H9 (cell line): ENCODE measurements at regions not wholly inside any gene's neighbourhood (a gene's known extent, or its start where the extent isn't known, plus 50 kb on each side); places are given as distances from the start of the nearest gene placed in this dataset.

Experiments
- DNase-seq: peaks from one replicate; pipeline ENCODE4 v3.0.0-alpha.2; 2017
- H2AFZ ChIP-seq: one replicate; pipeline ENCODE4 v1.6.1; 2013; ENCODE audit warnings: mild to moderate bottlenecking, low read length, control low read depth, moderate library complexity
- H2AK5ac ChIP-seq: 2 replicates; pipeline ENCODE4 v1.6.1; 2013; ENCODE audit warnings: low read length, control low read depth, mixed read lengths; ENCODE audit not compliant: insufficient read length
- H2BK120ac ChIP-seq: one replicate; pipeline ENCODE4 v1.6.1; 2013; ENCODE audit warnings: low read depth, mild to moderate bottlenecking, low read length, control low read depth, inconsistent platforms; ENCODE audit not compliant: poor library complexity, severe bottlenecking
- H2BK12ac ChIP-seq: 2 replicates; pipeline ENCODE4 v1.6.1; 2013; ENCODE audit warnings: low read length, control low read depth, mixed read lengths, low read depth; ENCODE audit not compliant: insufficient read length
- H2BK15ac ChIP-seq: 2 replicates; pipeline ENCODE4 v1.6.1; 2013; ENCODE audit warnings: low read depth, low read length, control low read depth
- H2BK20ac ChIP-seq: one replicate; pipeline ENCODE4 v1.6.1; 2013; ENCODE audit warnings: low read depth, mild to moderate bottlenecking, low read length, control low read depth, inconsistent platforms; ENCODE audit not compliant: poor library complexity, severe bottlenecking
- H2BK5ac ChIP-seq: 2 replicates; pipeline ENCODE4 v1.6.1; 2013; ENCODE audit warnings: low read length, control low read depth, mixed read lengths; ENCODE audit not compliant: insufficient read length
- H3K14ac ChIP-seq: 2 replicates; pipeline ENCODE4 v1.6.1; 2013; ENCODE audit warnings: low read length, control low read depth; ENCODE audit not compliant: insufficient read depth
- H3K18ac ChIP-seq: 2 replicates; pipeline ENCODE4 v1.6.1; 2013; ENCODE audit warnings: low read depth, mild to moderate bottlenecking, mixed read lengths, low read length, control low read depth; ENCODE audit not compliant: insufficient read length
- H3K23ac ChIP-seq: 2 replicates; pipeline ENCODE4 v1.6.1; 2013; ENCODE audit warnings: low read length, control low read depth, mixed read lengths, low read depth; ENCODE audit not compliant: insufficient read length
- H3K23me2 ChIP-seq: 2 replicates; pipeline ENCODE4 v1.6.1; 2013; ENCODE audit warnings: low read depth, mild to moderate bottlenecking, mixed read lengths, low read length, control low read depth; ENCODE audit not compliant: insufficient read length, poor library complexity, severe bottlenecking
- H3K27ac ChIP-seq: 2 replicates; pipeline ENCODE4 v1.5.1; 2013; ENCODE audit warnings: low read length, control low read depth, mixed read lengths, low read depth; ENCODE audit not compliant: insufficient read length
- H3K27me3 ChIP-seq: 2 replicates; pipeline ENCODE4 v1.6.1; 2013; ENCODE audit warnings: low read length, control low read depth, inconsistent platforms; ENCODE audit not compliant: insufficient read depth
- H3K4ac ChIP-seq: 2 replicates; pipeline ENCODE4 v1.6.1; 2013; ENCODE audit warnings: low read depth, mild to moderate bottlenecking, control low read depth, inconsistent platforms, low read length, moderate library complexity
- H3K4me1 ChIP-seq: 2 replicates; pipeline ENCODE4 v1.6.1; 2013; ENCODE audit warnings: low read length, control low read depth, inconsistent platforms; ENCODE audit not compliant: insufficient read depth
- H3K4me2 ChIP-seq: 2 replicates; pipeline ENCODE4 v1.6.1; 2013; ENCODE audit warnings: low read length, control low read depth, mixed read lengths; ENCODE audit not compliant: insufficient read length, insufficient read depth
- H3K56ac ChIP-seq: 2 replicates; pipeline ENCODE4 v1.6.1; 2013; ENCODE audit warnings: low read depth, mild to moderate bottlenecking, mixed read lengths, low read length, control low read depth; ENCODE audit not compliant: insufficient read length
- H3K79me1 ChIP-seq: 2 replicates; pipeline ENCODE4 v1.6.1; 2013; ENCODE audit warnings: low read depth, mild to moderate bottlenecking, moderate library complexity, low read length, control low read depth, inconsistent platforms; ENCODE audit not compliant: insufficient read depth, poor library complexity, severe bottlenecking
- H3K79me2 ChIP-seq: 2 replicates; pipeline ENCODE4 v1.6.1; 2013; ENCODE audit warnings: low read length, control low read depth, inconsistent platforms; ENCODE audit not compliant: insufficient read depth
- H3K9ac ChIP-seq: 2 replicates; pipeline ENCODE4 v1.6.1; 2013; ENCODE audit warnings: low read length, control low read depth, mixed read lengths; ENCODE audit not compliant: insufficient read length; ENCODE audit errors: extremely low read depth
- H3K9me3 ChIP-seq: one replicate; pipeline ENCODE4 v1.6.1; 2013; ENCODE audit warnings: low read depth, low read length, inconsistent platforms; ENCODE audit not compliant: control insufficient read depth
- H3T11ph ChIP-seq: one replicate; pipeline ENCODE4 v1.6.1; 2013; ENCODE audit warnings: mild to moderate bottlenecking, low read length, control low read depth, inconsistent platforms
- H4K20me1 ChIP-seq: one replicate; pipeline ENCODE4 v1.6.1; 2013; ENCODE audit not compliant: control insufficient read depth, insufficient read length, insufficient read depth
- H4K5ac ChIP-seq: 2 replicates; pipeline ENCODE4 v1.6.1; 2013; ENCODE audit warnings: low read depth, mild to moderate bottlenecking, mixed read lengths, low read length, control low read depth; ENCODE audit not compliant: insufficient read length
- H4K8ac ChIP-seq: replicated peaks from 2 replicates; pipeline ENCODE4 v1.6.1; 2013; ENCODE audit warnings: low read length, control low read depth, mixed read lengths, low read depth; ENCODE audit not compliant: insufficient read length
- H4K91ac ChIP-seq: 2 replicates; pipeline ENCODE4 v1.6.1; 2013; ENCODE audit warnings: low read depth, mild to moderate bottlenecking, moderate library complexity, mixed read lengths, low read length, control low read depth; ENCODE audit not compliant: insufficient read length
- H3K27ac Mint-ChIP-seq, 3 experiments: 2 replicates in 2 of 3; 3 replicates in 1 of 3; pipeline ENCODE4 v1.8.0; 2020 to 2021; ENCODE audit warnings: mixed read lengths in 3 of 3, mild to moderate bottlenecking in 1 of 3, moderate library complexity in 1 of 3
- H3K27me3 Mint-ChIP-seq: 2 replicates; pipeline ENCODE4 v1.8.0; 2021; ENCODE audit warnings: low read depth, mild to moderate bottlenecking, moderate library complexity, mixed read lengths
- H3K36me3 Mint-ChIP-seq, 3 experiments: 2 replicates in 2 of 3; 3 replicates in 1 of 3; pipeline ENCODE4 v1.8.0; 2020 to 2021; ENCODE audit warnings: low read depth in 3 of 3, mixed read lengths in 3 of 3; ENCODE audit not compliant: insufficient read depth in 1 of 3
- H3K4me1 Mint-ChIP-seq, 2 experiments: 2 replicates each; pipeline ENCODE4 v1.8.0; 2020; ENCODE audit warnings: mixed read lengths in 2 of 2
- H3K4me3 Mint-ChIP-seq, 2 experiments: 2 replicates in 1 of 2; 3 replicates in 1 of 2; pipeline ENCODE4 v1.8.0; 2020 to 2021; ENCODE audit warnings: mild to moderate bottlenecking in 2 of 2, mixed read lengths in 2 of 2, moderate library complexity in 1 of 2
- H3K9me3 Mint-ChIP-seq, 2 experiments: 2 replicates in 1 of 2; 3 replicates in 1 of 2; pipeline ENCODE4 v1.8.0; 2020; ENCODE audit warnings: mild to moderate bottlenecking in 2 of 2, mixed read lengths in 2 of 2, moderate library complexity in 1 of 2
- WGBS: extraction: QIAGEN DNeasy Blood & Tissue Kit; methylation state at CpG from one replicate; pipeline ENCODE4 v1.1.7; 2013; ENCODE audit warnings: missing lambda C conversion rate, low lambda C conversion rate, mixed read lengths; ENCODE audit not compliant: insufficient read length; ENCODE audit errors: extremely low coverage; 5-methylcytosine and 5-hydroxymethylcytosine counted together
- TF ChIP-seq, protein P1 (sequence below): fragments of 200-600 bp; sonication (generic); conservative IDR thresholded peaks from 3 replicates; pipeline ENCODE4 v1.8.0; 2021; ENCODE audit warnings: antibody characterized with exemption, mild to moderate bottlenecking

DNA sequence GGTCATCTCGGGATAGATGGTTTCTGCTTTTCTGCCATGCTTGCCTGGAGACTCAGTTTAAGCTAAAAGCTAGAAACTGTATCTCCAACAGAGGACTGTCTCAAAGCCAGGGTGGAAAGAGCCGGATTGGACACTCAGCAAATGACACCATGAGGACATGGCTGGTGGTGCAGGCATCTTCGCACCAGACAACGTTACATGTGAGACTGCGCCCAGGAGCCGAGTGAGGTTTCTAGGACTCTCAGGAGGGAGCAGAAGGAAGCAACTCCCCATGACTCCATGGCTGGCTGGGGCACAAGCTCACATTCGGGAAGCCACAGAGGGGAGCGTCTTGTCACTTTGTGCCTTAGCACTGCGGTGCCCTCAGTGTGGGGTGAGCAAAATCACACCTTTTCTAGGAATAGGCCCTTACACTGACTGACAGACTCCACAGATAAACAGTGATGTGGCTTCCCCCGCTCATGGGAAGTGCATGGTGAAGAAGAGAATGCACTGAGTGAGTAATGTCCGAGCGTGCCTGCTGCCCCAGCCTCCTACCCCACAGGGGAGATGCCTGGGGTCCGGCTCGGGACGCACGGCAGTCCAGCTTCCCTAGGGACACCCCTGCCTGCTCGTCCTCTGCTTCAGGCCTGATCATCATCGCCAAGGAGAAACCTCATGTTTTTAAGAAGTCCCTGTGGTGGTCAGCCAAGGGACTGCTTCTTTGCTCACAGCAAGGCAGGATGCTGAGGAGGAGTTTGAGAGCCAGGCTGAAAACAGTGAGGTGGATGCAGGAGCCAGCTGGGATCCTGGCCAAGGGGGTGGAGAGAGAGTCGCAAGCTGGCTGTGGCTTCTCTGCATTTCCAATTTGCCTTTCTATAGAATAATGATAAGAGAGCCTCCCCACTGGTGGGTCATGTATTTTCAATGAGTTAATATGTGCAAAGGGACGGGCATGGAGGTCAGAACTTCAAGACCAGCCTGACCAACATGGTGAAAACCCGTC, 52.2 kb upstream of the FXYD4 start:
- H3K9me3 ChIP-seq = no peaks in the 10 kb centered on the region
- no peak overlapping the region for H3K56ac ChIP-seq
- no peaks in the 10 kb centered on the region for H3K79me2 ChIP-seq
- no peaks in the 10 kb centered on the region for H3K27me3 ChIP-seq
- no peak overlapping the region for H2BK5ac ChIP-seq
- H4K8ac ChIP-seq = no peak overlapping the region
- no peak overlapping the region for H3K23ac ChIP-seq
- H3K4ac ChIP-seq = no peak overlapping the region
- DNase-seq = no peak
- H3K14ac ChIP-seq = no peak overlapping the region; the same call in 1 of the 2 replicates
- no peaks in the 10 kb centered on the region for H3K79me1 ChIP-seq
- H4K20me1 ChIP-seq = no peaks in the 10 kb centered on the region
- H4K91ac ChIP-seq = no peak overlapping the region
- Mint-ChIP-seq H3K9me3 (no peaks in the 10 kb centered on the region), H3K4me3 (no peak overlapping the region; a peak in 1 of 5 replicates), H3K4me1 (peaks cover 59 to 73% of the 10 kb centered on the region in 2 experiments), H3K27ac (no peak overlapping the region), H3K36me3 (no peaks in the 10 kb centered on the region), H3K27me3 (peaks cover 7% of the 10 kb centered on the region)
- no peak overlapping the region for H2BK20ac ChIP-seq
- H2BK15ac ChIP-seq = no peak overlapping the region
- H3K4me1 ChIP-seq = no peaks in the 10 kb centered on the region; the same call in 1 of the 2 replicates
- TF ChIP-seq, protein P1, sequence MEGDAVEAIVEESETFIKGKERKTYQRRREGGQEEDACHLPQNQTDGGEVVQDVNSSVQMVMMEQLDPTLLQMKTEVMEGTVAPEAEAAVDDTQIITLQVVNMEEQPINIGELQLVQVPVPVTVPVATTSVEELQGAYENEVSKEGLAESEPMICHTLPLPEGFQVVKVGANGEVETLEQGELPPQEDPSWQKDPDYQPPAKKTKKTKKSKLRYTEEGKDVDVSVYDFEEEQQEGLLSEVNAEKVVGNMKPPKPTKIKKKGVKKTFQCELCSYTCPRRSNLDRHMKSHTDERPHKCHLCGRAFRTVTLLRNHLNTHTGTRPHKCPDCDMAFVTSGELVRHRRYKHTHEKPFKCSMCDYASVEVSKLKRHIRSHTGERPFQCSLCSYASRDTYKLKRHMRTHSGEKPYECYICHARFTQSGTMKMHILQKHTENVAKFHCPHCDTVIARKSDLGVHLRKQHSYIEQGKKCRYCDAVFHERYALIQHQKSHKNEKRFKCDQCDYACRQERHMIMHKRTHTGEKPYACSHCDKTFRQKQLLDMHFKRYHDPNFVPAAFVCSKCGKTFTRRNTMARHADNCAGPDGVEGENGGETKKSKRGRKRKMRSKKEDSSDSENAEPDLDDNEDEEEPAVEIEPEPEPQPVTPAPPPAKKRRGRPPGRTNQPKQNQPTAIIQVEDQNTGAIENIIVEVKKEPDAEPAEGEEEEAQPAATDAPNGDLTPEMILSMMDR = no peak
- H3K18ac ChIP-seq = no peak overlapping the region
- H2BK120ac ChIP-seq = no peak overlapping the region
- no peak overlapping the region for H3T11ph ChIP-seq
- WGBS = no CpG with 5 or more reads among the region's 21 CpGs
- H2AFZ ChIP-seq = no peak overlapping the region
- H3K4me2 ChIP-seq = no peak overlapping the region
- H2AK5ac ChIP-seq = no peak overlapping the region
- no peak overlapping the region for H2BK12ac ChIP-seq
- H4K5ac ChIP-seq = no peak overlapping the region
- H3K9ac ChIP-seq = no peak overlapping the region
- no peak overlapping the region for H3K27ac ChIP-seq
- no peaks in the 10 kb centered on the region for H3K23me2 ChIP-seq
